ENCODE measurements at regions not wholly inside any gene's neighbourhood (a gene's known extent, or its start where the extent isn't known, plus 50 kb on each side); places are given as distances from the start of the nearest gene placed in this dataset.

DNA sequence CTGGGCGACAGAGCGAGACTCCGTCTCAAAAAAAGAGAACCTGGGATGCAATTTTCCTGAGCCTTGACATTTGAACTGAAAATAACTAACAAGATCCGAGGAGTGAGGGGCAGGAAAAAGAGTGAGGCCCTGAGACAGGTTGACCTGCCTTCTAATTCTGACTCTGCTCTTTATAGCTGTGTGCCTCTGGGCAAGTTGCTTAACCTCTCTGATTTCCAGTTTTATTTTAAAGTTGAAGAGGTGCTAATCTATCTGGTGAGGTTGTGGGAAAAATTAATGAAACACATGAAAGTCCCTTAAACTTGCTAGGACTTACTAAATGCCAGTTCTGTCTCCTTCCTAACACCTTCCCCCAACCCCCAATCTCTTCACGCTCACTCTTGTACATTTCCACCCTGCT lies 108.4 kb upstream of the MGAT5 start:
- Histone ChIP-seq H3K79me2 (replicated peaks; ENCODE audit: insufficient read depth, low read length) (peaks cover 3% of the 10 kb centered on the region), H3K4me3 (ENCODE audit: low read length) (no peak overlapping the region), H3K9ac (ENCODE audit: low read length) (no peak overlapping the region), H3K27me3 (ENCODE audit: insufficient read depth, low read depth, low read length) (no peaks in the 10 kb centered on the region), H3K9me3 (ENCODE audit: low read length) (no peaks in the 10 kb centered on the region), H3K4me2 (ENCODE audit: low read length) (no peak overlapping the region), H3K36me3 (ENCODE audit: insufficient read depth, low read length) (no peaks in the 10 kb centered on the region), H3K27ac (ENCODE audit: low read length) (no peak overlapping the region), H3F3A (ENCODE audit: insufficient read depth, low read length, poor library complexity, severe bottlenecking) (no peaks in the 10 kb centered on the region), H3K9me2 (ENCODE audit: insufficient read depth, low read length) (no peaks in the 10 kb centered on the region), H4K20me1 (ENCODE audit: insufficient read depth) (no peaks in the 10 kb centered on the region), H2AFZ (ENCODE audit: low read depth, low read length) (no peak overlapping the region)
- TF ChIP-seq TAF1 (IDR thresholded peaks at IDR 0.05; ENCODE audit: low read depth) = no peak
- TF ChIP-seq SMC3 (conservative IDR thresholded peaks at IDR 0.05; ENCODE audit: poor library complexity) = no peak
- TF ChIP-seq RAD21 (conservative IDR thresholded peaks at IDR 0.05) = no peak
- TF ChIP-seq EP300 (conservative IDR thresholded peaks at IDR 0.05; ENCODE audit: poor library complexity, severe bottlenecking) = no peak
- TF ChIP-seq, protein P1, sequence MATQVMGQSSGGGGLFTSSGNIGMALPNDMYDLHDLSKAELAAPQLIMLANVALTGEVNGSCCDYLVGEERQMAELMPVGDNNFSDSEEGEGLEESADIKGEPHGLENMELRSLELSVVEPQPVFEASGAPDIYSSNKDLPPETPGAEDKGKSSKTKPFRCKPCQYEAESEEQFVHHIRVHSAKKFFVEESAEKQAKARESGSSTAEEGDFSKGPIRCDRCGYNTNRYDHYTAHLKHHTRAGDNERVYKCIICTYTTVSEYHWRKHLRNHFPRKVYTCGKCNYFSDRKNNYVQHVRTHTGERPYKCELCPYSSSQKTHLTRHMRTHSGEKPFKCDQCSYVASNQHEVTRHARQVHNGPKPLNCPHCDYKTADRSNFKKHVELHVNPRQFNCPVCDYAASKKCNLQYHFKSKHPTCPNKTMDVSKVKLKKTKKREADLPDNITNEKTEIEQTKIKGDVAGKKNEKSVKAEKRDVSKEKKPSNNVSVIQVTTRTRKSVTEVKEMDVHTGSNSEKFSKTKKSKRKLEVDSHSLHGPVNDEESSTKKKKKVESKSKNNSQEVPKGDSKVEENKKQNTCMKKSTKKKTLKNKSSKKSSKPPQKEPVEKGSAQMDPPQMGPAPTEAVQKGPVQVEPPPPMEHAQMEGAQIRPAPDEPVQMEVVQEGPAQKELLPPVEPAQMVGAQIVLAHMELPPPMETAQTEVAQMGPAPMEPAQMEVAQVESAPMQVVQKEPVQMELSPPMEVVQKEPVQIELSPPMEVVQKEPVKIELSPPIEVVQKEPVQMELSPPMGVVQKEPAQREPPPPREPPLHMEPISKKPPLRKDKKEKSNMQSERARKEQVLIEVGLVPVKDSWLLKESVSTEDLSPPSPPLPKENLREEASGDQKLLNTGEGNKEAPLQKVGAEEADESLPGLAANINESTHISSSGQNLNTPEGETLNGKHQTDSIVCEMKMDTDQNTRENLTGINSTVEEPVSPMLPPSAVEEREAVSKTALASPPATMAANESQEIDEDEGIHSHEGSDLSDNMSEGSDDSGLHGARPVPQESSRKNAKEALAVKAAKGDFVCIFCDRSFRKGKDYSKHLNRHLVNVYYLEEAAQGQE (IDR thresholded peaks at IDR 0.05; ENCODE audit: borderline replicate concordance) = no peak
- no peak for TF ChIP-seq CTCF (IDR thresholded peaks at IDR 0.05; ENCODE audit: poor library complexity, severe bottlenecking)
- TF ChIP-seq POLR2AphosphoS5 (IDR thresholded peaks at IDR 0.05) = no peak
- no peak for TF ChIP-seq MXI1 (conservative IDR thresholded peaks at IDR 0.05; ENCODE audit: poor library complexity, severe bottlenecking)
- no peak for TF ChIP-seq EZH2 (IDR thresholded peaks at IDR 0.05; ENCODE audit: borderline replicate concordance, insufficient read depth, low read length, poor library complexity, severe bottlenecking)

DNA sequence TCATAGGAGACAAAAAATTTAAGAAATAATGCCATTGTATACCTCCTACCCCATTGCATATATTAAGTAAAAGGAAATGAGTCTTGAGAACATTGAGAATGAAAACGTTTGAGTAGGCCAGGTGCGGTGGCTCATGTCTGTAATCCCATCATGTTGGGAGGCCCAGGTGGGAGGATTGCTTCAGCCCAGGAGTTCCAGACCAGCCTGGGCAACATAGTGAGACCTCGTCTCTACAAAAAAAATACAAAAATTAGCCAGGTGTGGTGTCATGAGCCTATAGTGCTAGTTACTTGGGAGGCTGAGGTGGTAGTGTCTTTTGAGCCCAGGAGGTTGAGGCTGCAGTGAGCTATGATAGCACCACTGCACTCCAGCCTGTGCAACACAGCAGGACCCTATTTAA lies 107.7 kb upstream of the MGAT5 start:
- Histone ChIP-seq H3K27ac (ENCODE audit: low read length) (no peak overlapping the region), H3K79me2 (replicated peaks; ENCODE audit: insufficient read depth, low read length) (peaks cover 3% of the 10 kb centered on the region)
- TF ChIP-seq RAD21 (conservative IDR thresholded peaks at IDR 0.05) (no peak), POLR2AphosphoS5 (IDR thresholded peaks at IDR 0.05) (no peak), EP300 (conservative IDR thresholded peaks at IDR 0.05; ENCODE audit: poor library complexity, severe bottlenecking) (no peak)
- TF ChIP-seq, protein P1 (IDR thresholded peaks at IDR 0.05; ENCODE audit: borderline replicate concordance) = no peak

More for the DNA sequence above, 107.7 kb upstream of the MGAT5 start:
- no peaks in the 10 kb centered on the region for H3K9me2 ChIP-seq (ENCODE audit: insufficient read depth, low read length)
- H3K9me3 ChIP-seq (ENCODE audit: low read length) = no peaks in the 10 kb centered on the region
- no peak overlapping the region for H2AFZ ChIP-seq (ENCODE audit: low read depth, low read length)
- no peak overlapping the region for H3K4me2 ChIP-seq (ENCODE audit: low read length)
- no peak overlapping the region for H3K4me3 ChIP-seq (ENCODE audit: low read length)
- no peaks in the 10 kb centered on the region for H3F3A ChIP-seq (ENCODE audit: insufficient read depth, low read length, poor library complexity, severe bottlenecking)
- H3K9ac ChIP-seq (ENCODE audit: low read length) = no peak overlapping the region
- H4K20me1 ChIP-seq (ENCODE audit: insufficient read depth) = no peaks in the 10 kb centered on the region
- no peaks in the 10 kb centered on the region for H3K27me3 ChIP-seq (ENCODE audit: insufficient read depth, low read depth, low read length)
- no peaks in the 10 kb centered on the region for H3K36me3 ChIP-seq (ENCODE audit: insufficient read depth, low read length)
